GM19455 (cell line): ENCODE measurements at regions not wholly inside any gene's neighbourhood (a gene's known extent, or its start where the extent isn't known, plus 50 kb on each side); places are given as distances from the start of the nearest gene placed in this dataset.
A peak's percentile ranks its signal among the peaks of the same experiment; 100 is the strongest.
"Not testable (repeated sequence)": the region's sequence is repeated elsewhere in the genome, so short reads cannot be mapped to it uniquely, and the experiment has no call there.

Experiments used
- ATAC-seq: cut with Tn5 transposase; IDR thresholded peaks from one replicate; pipeline ENCODE4 v1.9.1; 2021; ENCODE audit not compliant: unreplicated experiment

- no peak for ATAC-seq
These were observed 107.7 kb upstream of the BTN3A2 start for GRCh38 chr6:26257272-26257671.

- no peak for ATAC-seq
These were observed 106.6 kb upstream of the BTN3A2 start for GRCh38 chr6:26258212-26258977.

DNA sequence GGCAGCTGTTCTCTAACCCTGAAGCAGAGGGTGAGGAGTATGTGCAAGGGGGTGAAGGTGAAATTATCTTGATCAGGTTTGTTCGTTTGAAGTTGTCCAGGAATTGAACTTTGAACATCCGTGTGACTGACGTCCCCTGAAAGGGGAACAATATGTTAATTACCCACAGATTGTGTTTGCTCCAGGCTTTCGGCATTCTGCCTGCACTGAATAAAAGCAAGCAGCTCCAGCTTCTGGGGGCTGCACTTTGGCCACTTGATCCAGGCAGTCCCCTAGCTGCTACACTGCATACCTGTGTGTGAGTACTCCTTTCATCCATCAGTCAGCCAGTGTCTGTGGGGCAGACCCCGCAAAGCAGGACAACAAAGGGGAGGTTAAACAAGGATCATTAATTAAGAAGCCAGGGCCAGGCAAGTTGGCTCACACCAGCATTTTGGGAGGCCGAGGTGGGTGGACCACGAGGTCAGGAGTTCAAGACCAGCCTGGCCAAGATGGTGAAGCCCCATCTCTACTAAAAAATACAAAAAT lies 104.8 kb upstream of the BTN3A2 start:
- ATAC-seq = no peak

- ATAC-seq = no peak
These were observed 104.1 kb upstream of the BTN3A2 start for GRCh38 chr6:26260725-26261490.

DNA sequence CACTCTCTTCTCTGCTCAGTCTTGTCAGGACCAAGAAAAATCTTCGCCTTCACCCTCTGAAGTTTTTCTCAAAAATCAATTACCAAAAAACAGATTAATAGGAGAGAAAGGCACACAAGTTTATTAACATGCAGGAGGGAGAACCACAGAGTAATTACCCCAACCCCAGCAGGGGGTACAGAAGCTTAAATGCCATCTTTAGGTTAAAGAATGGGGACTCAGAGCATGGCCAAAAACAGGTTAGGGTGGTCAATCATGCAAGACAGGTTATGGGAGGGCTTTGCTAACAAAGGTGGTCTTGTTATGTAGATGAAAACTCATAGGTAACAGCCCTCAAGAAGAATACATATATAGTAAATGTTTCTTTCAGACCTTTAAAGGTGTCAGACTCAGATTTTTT lies 100.5 kb upstream of the BTN3A2 start:
- no peak for ATAC-seq

DNA sequence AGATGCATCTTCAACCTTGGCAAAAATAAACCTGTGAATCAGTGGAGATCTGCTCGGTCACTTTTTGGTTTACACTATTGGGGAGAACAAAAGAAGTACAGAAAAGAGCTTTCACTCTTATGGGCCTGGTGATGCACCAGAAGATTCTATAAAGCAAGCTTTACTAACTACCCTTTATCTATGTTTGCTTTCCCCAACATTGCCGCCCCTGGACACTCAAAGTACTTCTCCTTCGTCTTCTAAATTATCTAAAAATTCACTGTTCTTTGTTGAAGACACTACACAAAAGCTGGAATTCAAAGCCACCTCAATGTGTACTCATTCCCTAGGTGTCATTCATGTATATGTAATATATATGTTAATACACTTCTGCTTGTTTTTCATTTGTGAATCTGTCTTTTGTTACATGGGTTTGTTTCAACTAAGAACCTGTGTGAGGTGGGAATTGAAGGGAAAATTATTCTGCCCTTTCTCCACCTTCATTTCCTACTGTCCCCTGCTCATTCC lies 97.9 kb upstream of the BTN3A2 start:
- ATAC-seq = no peak

DNA sequence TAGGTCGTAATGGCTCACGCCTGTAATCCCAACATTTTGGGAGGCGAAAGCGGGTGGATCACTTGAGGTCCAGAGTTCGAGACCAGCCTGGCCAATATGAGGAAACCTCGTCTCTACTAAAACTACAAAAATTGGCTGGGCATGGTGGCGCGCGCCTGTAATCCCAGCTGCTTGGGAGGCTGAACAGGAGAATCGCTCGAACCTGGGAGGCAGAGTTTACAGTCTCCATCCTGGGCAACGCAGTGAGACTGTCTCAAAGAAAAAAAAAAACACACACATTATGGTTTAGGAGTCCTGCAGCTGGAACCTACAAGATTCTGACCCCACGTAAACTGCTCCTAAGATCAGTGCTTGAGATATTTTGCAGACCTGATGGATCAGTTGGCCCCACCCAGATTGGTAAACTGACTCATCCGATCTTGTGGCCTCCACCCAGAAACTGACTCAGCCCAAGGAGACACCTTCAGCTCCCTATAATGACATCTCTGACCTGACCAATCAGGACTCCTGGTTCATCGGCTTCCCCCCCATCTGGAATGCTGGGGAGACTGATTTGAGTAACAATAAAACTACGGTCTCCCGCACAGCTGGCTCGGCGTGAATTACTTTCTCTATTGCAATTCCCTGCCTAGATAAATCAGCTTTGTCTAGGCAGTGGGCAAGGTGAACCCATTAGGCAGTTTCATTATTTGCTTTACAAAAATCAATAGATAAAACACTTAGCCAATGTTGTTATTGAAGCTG lies 96.2 kb upstream of the BTN3A2 start:
- ATAC-seq = no peak

GRCh38 chr6:26269531-26270485 lies 95.2 kb upstream of the BTN3A2 start:
- no peak for ATAC-seq

- no peak for ATAC-seq
These were observed 94.5 kb upstream of the BTN3A2 start for GRCh38 chr6:26270486-26270861.

- ATAC-seq = peak; percentile 34
These were observed 93.9 kb upstream of the BTN3A2 start for GRCh38 chr6:26270903-26271667.

- ATAC-seq = no peak
These were observed 93.4 kb upstream of the BTN3A2 start for GRCh38 chr6:26271668-26272024.

DNA sequence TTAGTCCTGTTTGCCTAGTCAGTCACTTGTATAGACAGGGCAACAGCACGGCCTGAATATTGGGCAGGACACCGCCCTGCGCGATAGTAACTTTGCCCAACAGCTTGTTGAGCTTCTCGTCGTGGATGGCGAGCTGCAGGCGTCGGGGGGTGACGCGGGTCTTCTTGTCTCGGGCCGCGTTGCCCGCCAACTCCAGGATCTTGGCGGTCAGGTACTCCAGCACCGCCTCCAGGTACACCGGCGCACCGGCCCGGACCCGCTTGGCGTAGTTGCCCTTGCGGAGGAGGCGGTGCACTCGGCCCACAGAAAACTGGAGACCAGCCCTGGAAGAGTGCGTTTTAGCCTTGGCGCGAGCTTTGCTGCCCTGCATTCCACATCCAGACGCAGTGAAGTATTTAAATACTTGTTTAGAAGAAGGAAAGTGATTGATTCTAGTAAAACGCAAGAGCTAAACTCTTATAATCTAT lies 92.8 kb upstream of the BTN3A2 start:
- peak; percentile 17 for ATAC-seq

DNA sequence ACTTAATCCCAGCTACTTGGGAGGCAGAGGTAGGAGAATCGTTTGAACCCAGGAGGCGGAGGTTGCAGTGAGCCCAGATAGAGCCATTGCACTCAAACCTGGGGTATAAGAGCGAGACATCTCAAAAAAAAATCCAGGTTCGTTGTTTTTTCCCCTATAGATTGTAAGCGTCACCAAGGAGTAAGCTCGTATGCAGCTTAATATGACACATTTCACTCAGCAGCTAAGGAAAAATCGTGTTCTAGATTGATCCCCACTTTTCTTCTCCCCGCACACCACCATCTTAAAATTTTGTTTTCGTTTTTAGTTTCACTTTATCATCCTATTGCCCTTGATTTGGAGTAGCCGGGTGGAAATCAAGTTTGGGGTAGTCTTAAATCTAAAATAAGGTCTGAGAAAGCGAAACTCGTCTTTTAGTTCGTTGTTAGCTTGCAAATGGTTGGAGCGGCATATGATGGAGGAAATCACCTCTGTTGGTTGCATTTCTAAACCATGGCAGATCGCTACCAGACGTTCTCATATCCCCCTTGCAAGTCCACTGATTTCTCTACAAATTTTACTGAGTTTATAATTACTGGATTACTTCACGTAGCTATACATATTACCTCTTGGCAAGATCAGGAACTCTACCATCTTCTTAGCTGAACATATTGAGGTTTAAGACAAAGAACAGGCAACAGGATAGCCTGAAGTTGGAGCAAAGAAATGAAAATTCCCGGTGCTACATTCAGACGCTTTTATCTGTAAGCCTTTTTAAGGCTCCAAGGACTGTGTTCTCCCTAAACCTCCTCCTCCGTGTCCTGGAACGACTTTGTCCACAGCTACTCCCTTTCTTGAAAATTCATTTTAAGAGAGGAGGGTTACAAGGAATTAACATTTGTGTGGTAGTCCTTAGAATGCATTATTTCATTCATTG lies 91.1 kb upstream of the BTN3A2 start:
- no peak for ATAC-seq

DNA sequence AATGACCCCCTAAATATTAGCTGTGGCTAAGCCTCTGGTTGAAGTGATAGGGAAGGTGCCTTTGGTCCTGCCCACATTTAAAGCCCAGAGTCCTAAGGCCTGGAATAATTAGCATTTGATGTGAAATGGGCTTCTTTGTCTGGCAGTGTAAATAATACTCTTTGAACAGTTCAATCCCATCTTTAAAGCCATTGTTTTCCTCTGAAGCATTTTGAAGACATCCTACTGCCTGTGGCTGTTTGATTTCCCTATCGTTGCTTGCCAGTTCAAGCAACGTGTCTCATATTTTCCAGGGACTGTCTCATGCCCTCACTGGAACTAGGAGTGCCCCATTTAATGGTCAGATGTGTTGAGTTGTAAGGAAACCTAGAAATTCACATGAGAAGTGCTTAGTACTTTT lies 89.3 kb upstream of the BTN3A2 start:
- ATAC-seq = no peak

DNA sequence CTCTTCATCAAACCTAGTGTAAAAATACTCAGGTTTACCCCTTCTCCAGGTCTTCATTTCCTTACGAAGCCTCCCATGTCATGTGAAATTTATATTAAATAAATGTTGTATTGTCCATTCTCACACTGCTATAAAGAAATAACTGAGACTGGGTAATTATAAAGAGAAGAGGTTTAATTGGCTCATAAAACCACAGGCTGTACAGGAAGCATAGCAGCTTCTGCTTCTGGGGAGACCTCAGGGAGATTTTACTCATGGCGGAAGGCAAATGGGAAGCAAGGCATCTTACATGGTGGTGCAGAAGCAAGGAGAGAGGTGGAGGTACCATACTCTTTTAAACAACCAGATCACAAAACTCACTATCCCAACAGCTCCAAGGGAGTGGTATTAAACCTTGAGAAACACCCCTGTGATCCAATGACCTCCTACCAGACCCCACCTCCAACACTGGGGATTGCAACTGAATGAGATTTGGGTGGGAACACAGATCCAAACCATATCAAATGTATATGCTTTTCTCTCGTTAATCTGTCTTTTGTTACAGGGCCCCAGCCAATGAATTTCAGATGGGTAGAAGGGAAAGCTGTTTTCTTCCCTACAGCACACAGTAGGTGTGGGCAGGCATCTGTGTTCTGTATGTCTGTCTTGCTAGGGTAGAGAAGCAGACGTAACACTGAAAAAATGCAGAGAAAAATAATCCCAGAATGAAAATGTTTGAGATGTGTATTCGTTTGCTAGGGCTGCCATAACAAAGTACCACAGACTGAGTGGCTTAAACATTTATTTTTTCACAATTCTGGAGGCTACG lies 88.0 kb upstream of the BTN3A2 start:
- ATAC-seq = no peak

DNA sequence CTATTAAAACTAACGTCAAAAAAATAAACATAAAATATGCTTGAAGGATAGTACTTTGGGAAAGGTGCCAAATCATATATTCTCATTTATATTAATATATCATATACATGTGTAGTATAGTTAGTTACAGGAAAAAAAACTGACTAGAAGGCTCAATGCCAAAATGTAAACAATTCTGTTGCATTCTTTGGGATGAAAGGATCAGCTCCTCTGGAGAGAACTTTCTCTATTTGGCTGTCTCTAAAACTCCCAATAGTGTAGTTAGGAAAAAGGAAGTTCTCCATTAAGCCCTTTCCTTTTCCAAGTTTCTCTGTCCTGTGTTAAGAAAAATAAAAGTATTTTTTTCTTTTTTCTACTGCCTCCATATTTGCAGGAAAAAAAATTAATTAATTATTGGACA lies 86.5 kb upstream of the BTN3A2 start:
- ATAC-seq = no peak

DNA sequence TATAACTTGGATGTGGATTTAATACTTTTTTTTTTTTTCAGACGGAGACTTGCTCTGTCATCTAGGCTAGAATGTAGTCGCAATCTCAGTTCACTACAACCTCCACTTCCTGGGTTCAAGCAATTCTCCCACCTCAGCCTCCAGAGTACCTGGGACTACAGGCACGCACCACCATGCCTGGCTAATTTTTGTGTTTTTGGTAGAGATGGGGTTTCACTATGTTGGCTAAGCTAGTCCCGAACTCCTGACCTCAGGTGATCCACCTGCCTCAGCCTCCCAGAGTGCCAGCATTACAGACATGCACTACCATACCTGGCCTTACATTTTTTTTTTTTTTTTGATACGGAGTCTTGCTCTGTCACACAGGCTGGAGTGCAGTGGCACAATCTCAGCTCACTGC lies 85.6 kb upstream of the BTN3A2 start:
- not testable (repeated sequence) for ATAC-seq

DNA sequence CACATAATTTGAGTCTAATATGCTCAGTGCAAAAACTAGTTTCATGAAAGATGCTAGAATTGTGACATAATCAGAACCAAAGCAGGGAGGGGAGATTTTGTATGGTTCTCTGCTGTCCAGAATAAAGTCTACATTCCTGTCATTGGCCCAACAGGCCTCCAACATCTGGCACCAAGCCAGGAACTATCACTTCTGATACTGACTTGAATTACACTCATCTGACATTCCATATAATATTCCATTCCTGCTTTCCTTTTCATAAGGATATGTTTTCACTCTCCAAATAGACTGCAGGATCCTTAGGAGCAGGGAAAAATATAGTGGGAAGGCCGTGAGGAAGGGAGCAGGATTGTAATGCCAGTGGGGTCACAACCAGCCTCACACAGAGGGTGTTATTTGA lies 84.6 kb upstream of the BTN3A2 start:
- ATAC-seq = no peak
